AG10803 (cell line): ENCODE measurements at regions not wholly inside any gene's neighbourhood (a gene's known extent, or its start where the extent isn't known, plus 50 kb on each side); places are given as distances from the start of the nearest gene placed in this dataset.

Source experiments
- DNase-seq: peaks from one replicate; pipeline ENCODE4 v3.0.0; 2010; ENCODE audit warnings: low read depth
- H3K4me3 ChIP-seq: 2 replicates; pipeline ENCODE4 v1.5.1; 2011; ENCODE audit warnings: mild to moderate bottlenecking, low read length, control low read depth
- TF ChIP-seq, protein P1 (sequence below): conservative IDR thresholded peaks from 2 replicates; pipeline ENCODE4 v1.5.1; 2011; ENCODE audit warnings: mild to moderate bottlenecking, low read length, control low read depth, inconsistent platforms

DNA sequence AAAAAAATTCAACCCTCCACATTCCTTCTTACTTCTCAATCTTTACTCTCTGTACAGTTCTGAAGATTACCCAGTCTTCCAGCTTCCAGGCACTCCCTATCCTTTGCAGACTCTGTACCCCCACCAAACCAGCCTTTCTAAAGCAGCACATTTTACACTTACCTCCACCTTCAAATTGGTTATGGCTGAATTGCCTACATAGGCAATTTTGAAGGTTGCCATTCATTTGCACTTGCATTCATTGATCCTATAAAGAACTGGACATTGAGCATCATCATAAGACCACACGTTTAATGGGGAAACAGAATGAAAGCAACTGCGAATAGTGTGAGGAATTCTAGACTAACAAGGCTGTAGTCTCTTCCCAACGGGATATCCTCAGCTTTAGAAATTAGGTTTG, 233.4 kb downstream of the TRIB2 start:
- H3K4me3 ChIP-seq, result no peak overlapping the region
- DNase-seq, result no peak
- TF ChIP-seq, protein P1, sequence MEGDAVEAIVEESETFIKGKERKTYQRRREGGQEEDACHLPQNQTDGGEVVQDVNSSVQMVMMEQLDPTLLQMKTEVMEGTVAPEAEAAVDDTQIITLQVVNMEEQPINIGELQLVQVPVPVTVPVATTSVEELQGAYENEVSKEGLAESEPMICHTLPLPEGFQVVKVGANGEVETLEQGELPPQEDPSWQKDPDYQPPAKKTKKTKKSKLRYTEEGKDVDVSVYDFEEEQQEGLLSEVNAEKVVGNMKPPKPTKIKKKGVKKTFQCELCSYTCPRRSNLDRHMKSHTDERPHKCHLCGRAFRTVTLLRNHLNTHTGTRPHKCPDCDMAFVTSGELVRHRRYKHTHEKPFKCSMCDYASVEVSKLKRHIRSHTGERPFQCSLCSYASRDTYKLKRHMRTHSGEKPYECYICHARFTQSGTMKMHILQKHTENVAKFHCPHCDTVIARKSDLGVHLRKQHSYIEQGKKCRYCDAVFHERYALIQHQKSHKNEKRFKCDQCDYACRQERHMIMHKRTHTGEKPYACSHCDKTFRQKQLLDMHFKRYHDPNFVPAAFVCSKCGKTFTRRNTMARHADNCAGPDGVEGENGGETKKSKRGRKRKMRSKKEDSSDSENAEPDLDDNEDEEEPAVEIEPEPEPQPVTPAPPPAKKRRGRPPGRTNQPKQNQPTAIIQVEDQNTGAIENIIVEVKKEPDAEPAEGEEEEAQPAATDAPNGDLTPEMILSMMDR, result no peak

DNA sequence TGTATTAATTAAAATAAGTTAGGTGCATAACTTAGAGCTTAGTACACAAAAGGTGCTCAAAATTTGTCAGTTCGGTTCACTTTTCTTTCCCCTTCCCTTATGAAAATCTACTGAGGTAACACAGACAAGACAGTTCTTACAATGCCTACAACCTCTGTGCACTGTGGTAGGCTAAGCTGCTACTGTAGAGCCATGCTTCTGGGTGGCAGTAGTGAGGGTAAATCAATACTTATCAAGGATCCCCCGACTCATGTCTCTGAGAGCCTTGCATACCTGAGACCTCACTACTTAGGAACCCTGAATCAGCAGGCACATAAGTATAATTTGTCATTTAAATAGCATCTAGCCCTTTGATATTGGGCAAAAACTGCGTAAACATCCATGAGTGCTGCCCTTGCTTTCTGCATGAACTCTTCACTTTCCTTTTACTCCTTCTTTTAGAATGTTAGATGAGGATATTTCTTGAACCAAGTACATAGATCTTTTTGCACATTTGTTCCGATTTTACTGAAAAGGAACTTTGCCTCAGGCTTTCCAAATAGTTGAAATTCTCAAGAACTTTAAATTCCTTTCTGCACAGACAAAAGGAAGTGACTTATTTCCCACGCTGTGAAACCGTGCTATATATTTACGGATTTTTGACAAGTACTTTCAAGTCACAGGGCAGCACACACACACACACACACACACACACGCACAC, 234.4 kb downstream of the TRIB2 start:
- TF ChIP-seq, protein P1, result no peak
- DNase-seq, result peak; percentile 91
- no peak overlapping the region for H3K4me3 ChIP-seq

DNA sequence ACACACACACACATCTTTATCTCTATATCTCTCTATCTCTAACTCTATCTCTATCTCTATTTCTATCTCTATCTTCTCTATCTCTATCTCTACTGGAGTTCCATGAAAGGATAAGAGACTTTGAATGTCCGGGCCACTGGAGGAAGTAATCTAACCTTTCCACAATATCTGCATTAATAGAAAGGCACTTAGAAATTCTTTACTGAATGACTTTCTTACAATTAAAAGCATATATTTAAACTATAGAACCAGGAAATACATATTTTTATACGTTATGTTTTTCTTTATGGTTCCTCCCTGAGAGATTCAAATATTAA, 234.9 kb downstream of the TRIB2 start:
- TF ChIP-seq, protein P1, result no peak
- H3K4me3 ChIP-seq, result no peak overlapping the region
- DNase-seq, result no peak

DNA sequence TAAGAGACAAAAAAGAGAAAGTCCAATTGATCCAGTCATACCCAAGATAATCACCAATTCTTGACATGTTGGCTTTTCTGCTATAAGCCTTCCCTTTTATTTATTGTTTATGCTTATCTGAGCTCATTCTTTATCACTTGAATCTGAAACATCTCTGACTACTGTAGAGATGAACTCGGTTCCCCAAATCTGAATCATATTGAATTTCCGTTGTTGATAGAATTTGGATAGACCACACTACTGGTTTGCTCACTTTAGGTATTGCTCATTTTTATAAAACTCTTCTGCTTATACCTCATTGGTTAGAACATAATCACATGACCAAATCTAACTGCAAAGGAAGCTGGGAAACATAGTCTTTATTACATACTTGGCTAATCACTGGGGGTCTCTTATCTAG, 236.9 kb downstream of the TRIB2 start:
- TF ChIP-seq, protein P1, result no peak
- no peak for DNase-seq
- H3K4me3 ChIP-seq, result no peak overlapping the region

DNA sequence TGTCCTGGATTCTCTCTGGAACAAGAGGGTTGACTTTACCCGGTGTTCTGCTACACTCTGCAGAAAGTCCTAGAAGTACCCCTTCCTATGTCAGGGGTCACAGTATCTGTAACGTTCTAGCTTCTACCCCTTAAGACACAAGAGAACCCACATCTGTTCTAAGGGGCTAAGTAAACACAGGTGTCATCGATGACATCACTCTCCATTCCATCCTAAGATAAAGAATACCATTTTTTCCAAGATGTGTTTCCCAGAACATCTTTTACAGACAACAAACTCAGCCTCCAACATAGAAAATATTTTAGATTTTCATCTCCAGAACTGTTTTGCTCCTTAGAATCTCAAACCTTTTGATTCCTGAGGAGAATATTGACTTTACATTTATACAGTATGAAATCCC, 239.1 kb downstream of the TRIB2 start:
- no peak overlapping the region for H3K4me3 ChIP-seq
- DNase-seq, result no peak
- TF ChIP-seq, protein P1, result no peak

DNA sequence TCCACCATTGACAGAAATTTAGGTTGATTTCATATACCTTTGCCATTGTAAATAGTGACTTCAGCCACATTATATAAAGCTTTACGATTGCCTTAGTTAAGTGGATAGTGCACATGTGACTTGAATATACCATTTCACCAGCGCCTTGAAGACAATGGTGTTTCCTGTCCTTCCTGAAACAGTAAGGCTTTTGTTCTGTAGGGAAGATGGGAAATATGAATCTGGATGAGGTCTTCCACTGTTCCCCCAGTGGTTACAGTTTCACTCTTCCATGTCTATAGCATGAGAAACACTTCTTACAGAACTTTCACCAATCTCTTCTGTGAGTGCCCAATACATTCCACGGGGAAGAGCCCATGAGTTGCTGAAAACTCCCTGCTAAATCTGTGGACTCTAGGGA, 240.5 kb downstream of the TRIB2 start:
- DNase-seq, result no peak
- TF ChIP-seq, protein P1, result no peak
- H3K4me3 ChIP-seq, result no peak overlapping the region

DNA sequence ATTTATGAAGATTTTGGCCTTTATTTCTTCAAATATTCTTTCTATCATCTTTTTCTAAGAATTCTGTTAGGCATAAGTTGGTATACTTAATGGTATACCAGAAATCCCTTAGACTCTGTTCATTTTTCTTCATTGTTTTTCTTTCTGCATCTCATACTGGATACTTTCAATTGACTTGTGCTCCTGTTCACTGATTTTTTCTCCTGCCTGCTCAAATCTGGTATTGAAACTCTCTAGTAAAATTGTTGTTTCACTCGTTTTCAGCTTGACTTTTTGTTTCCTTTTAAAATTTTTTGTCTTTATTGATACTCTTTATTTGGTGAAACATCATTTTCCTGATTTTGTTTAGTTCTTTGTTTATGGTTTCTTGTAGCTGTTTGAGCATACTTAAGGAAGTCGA, 243.2 kb downstream of the TRIB2 start:
- TF ChIP-seq, protein P1, result no peak

More for the DNA sequence above, 243.2 kb downstream of the TRIB2 start:
- no peak for DNase-seq
- H3K4me3 ChIP-seq, result no peak overlapping the region
